NOMO-1 treated with DMSO at 0.1 percent for 48 hours (cell line): ENCODE measurements at regions not wholly inside any gene's neighbourhood (a gene's known extent, or its start where the extent isn't known, plus 50 kb on each side); places are given as distances from the start of the nearest gene placed in this dataset.

ENCODE experiments used
- DNase-seq: peaks from one replicate; lab custom pipeline; 2025; ENCODE audit not compliant: unreplicated experiment; lab: John Stamatoyannopoulos, UW

- DNase-seq, result no peak
These were observed 723.2 kb upstream of the CXADR start for GRCh38 chr21:16789636-16790035.

DNA sequence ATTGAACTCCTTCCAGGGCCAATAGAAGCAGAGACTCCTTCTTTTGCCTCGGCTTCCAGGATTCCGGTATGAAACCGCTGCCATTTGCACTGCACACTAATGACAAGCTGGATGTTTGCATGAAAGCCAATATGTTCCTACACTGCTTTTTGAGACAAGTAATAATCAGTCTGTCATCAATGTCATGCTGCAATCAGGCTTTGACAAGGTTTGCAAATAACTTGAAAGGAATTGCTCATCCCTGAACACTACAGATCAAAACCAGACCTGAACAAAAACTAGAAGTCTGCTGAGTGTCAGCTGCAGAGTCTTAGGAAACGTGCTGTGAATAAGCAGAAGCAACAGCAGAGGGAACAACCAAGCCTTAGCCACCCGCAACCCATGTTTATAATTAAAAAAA lies 720.7 kb upstream of the CXADR start:
- no peak for DNase-seq

- DNase-seq, result no peak
These were observed 717.9 kb upstream of the CXADR start for GRCh38 chr21:16794950-16795349.

- DNase-seq, result no peak
These were observed 716.1 kb upstream of the CXADR start for GRCh38 chr21:16796776-16797175.

DNA sequence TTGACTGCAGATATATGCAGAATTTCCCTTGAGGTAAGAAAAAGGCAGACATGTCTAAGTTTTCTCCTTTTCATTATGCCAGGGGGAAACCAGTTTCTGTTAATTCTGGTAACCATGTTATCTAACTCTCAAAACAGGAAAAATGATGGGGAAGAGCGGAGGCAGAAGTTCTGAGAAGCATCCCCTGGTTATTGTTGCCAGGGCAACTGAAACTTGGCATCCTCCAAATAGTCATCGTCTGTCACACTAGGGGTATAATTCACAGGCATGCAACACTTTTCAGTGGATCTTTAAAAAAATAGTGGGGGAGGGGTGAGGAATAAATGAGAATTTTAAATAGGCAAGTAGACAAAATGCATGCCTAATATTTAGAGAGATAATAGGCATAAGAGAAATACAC lies 715.3 kb upstream of the CXADR start:
- DNase-seq, result no peak

- DNase-seq, result no peak
These were observed 714.9 kb upstream of the CXADR start for GRCh38 chr21:16797966-16798365.

DNA sequence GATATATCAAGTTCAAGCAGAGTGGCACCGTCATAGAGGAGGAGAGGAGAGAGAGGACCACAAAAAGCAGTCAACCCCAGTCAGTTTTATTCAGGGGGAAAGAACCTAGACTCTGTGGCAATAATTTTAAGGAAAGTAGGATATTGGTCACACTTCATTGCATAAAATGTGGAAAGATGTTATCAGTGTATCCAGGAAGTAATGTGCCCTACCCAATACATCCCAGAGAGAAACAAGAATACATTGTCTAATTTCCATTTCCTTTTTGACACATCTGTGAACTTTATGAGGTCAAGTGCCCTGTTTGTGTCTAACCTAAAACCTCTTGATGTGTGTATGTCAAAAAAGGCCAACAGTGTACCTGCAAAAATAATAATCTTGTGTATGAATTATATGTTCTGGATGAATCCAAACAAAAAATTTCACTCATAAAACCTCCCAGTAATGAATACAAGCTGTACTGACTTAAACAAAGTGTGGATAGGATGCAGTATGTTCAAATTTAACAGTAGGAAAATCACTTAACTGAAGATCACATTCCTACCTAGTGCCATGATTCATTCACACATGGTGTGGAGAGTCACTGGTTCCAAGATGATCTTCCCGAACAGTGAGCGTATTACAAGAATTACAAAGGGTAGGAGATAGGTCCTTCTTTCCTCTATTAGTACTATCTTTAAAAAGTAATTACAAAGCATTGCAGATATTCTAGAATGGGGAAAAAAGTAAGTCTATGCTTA lies 712.1 kb upstream of the CXADR start:
- no peak for DNase-seq

GRCh38 chr21:16811011-16811410 lies 701.8 kb upstream of the CXADR start:
- DNase-seq, result no peak

DNA sequence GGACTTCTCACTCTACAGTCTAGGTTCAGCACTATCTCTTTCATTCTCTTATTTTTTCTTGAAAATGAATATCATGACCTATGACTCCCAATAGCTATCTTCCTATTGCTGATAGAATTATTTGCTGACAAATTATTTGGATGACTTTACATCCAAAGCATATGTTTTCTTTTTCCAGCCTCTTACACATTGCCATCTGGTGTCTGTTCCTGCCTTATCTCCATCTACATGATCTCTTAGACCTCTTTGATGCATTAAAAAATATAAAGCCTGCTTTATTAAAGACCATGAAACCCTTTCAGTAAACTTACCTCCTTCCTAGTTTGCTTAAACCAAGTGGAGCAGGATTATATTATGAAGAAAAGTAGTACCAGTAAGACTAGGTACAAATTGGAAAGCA lies 700.9 kb upstream of the CXADR start:
- no peak for DNase-seq

DNA sequence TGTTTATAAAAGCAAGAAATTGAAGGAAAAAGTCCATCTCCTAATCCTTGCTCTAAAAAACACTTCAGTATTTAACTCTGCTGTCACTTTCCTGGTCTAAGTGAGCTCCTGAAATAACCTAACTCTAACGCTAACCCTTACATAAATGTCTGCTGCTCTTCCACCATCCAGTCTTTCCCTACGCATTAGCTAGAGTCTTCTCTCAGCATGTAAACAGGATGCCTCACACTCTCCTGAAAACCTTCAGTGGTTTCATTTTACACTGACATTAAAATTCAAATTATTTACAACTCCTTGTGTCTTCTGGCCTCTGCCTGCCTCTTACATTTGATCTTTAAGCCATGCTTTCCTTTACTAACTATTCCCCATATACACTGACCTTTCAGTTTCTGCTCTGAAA lies 697.6 kb upstream of the CXADR start:
- no peak for DNase-seq

GRCh38 chr21:16821588-16821987 lies 691.3 kb upstream of the CXADR start:
- no peak for DNase-seq

DNA sequence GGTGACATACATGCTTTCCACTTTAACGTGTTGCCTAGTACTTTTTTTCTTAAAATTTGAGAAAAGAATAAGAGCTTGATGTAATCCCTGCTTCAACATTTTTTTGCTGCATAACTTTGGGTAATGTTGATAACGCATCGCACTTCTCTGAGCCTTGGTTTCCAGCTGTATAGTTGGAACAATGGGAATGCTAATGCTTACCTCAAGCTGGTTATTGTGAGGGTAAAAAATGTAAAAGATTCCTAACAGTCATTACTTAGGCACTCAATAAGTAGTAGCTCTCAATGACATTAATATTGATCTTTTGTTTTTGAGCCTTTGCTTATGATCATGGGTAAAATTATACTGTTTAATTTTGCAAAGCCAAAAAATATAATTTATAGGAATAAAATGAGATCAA lies 683.3 kb upstream of the CXADR start:
- no peak for DNase-seq

GRCh38 chr21:16832791-16833190 lies 680.1 kb upstream of the CXADR start:
- no peak for DNase-seq

GRCh38 chr21:16834791-16835190 lies 678.1 kb upstream of the CXADR start:
- no peak for DNase-seq

- no peak for DNase-seq
These were observed 675.5 kb upstream of the CXADR start for GRCh38 chr21:16837321-16837720.

DNA sequence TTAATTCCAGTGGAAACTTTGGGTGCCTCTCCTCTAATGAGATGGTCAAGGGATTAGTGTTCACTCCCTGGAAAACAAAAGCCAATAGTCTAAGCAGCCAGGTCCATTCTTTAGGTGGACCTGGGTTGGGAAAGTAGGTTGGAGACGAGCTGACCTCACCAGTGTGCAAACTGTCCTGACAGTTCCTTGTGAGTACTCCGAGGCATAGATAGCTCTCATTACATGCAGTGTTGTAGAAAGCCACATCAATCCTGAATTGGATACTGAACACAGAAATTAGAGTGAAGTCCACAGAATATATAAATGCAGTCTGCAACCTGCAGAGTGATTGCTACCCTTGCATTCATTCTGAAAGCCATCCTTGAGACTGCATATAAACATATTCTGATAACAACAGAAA lies 675.1 kb upstream of the CXADR start:
- DNase-seq, result no peak

DNA sequence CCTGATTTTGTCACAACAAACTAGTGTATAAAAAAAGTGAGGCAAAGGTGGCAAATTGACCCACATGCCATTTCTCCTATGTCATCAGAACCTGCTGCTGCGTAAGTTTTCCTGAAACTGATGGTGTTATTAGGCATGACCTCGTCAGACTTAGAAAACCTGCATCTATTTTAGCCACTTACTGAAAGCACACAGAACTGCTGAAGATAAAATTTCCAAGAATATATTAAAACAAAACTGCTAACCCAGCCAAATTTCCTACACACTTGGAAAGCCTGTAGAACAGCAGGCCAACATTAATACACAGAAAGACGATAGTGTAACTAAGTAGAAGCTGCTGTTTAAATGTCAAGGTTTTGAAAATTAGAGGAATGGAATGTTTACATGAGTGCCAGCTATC lies 674.5 kb upstream of the CXADR start:
- DNase-seq, result no peak

GRCh38 chr21:16840538-16840937 lies 672.3 kb upstream of the CXADR start:
- no peak for DNase-seq

DNA sequence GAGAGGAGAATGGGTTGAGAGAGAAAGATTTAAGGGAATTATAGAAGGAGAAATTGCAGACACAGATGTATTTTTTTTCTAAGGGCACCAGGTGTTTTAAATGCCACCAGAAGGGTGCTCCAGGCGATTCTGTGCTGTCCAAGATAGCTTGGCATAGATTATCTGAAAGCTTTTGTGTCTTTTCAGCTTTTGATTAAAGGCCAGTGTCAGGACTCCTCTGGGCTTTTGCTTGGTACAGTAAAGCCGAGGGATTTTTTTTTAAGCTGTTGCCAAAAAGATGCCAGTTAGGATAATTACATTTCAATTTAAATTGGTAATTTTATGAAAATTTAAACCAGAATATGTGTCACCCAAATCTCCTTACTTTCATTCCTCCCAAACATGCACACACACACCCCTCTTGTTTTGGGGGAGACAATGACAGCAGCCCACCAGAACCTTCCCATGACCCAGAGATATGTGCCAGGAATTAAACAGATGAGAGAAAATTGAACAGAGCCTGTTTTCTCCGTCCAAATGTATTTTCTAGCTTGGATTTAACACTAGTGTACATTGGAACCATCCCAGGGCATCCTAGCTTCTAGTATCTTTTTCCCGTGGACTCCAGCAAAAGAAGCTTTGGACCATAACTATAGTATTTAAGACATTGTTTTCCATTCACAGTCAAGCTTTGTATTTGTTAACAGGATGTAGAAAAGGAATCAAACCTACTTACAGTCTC lies 670.7 kb upstream of the CXADR start:
- DNase-seq, result no peak

DNA sequence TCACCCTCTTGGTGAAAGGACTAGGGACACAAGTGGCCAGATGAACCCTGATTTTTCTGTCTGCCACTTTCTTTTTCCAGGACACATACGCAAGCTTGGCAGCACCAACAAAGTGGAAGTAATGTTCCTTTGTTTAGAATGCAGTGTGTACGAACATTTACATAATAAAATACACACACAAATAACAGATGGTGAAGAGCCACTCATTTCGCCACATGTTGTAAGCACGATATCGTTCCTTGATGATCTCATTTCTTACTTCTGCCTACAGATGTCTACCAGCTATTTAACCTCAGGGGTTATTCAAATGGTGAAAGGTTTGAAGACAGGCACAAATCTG lies 670.2 kb upstream of the CXADR start:
- DNase-seq, result no peak

DNA sequence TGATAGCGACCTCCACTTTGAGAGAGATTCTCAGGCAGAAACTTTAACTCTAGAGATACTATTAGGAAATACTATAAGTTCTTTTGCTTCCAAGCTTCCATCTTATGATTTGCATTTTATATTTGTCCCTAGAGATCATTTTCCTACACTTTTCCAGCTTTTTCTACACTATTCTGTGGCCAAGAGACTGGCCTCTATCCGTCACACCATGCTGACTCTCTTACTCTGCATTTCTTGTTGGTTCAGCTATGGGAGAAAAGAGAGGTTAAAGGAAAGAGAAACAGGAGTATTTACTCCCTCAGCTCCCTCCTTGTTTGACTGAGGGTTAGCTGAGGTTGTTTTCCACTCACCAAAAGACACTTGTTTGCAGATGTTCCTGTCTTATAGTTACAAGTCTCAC lies 665.6 kb upstream of the CXADR start:
- DNase-seq, result no peak

GRCh38 chr21:16851054-16851453 lies 661.8 kb upstream of the CXADR start:
- no peak for DNase-seq

DNA sequence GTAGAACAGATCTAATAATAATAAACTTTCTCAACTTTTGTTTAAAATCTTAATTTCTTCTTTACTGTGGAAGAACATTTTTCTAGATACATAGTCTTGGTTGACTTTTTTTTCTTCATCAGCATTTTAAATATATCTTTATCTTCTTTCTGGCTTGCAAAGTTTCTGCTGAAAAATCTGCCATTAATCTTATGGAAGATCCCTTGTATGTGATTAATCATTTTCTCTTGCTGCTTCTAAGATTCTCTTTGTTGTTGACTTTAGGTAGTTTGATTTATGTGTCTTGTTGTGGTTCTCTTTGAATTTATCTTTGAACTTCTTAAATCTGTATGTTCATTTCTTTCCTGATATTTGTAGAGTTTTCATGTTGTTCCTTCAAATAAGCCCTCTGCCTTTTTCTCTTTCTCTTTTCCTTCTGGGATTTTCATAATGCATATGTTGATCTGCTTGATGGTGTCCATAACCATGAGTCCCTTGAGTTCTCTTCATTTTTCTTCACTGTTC lies 657.6 kb upstream of the CXADR start:
- DNase-seq, result no peak
